ENCODE measurements at regions not wholly inside any gene's neighbourhood (a gene's known extent, or its start where the extent isn't known, plus 50 kb on each side); places are given as distances from the start of the nearest gene placed in this dataset.

DNA sequence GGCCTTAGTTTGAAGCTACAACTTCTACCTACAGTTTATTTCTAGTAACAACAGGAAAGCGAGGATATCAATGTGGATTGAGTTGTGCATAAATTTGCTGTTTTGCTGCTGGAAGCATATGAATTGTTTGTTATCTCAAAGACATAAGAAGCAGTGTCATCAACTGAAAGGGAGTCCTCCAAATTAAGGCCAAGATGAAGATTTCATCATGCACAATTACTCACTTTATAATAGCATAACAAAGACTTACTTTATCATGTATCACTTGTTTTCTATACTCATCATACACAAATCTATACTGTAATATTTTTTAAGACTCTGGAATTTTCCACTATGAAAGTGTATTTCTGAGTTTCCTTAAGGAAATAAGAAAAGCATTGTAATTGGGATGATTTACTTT, 136.1 kb upstream of the FANCL start:
- DNase-seq = no peak
- no peak for ATAC-seq (ENCODE audit: low FRiP score)
- H3K36me3 ChIP-seq (ENCODE audit: control insufficient read depth in 1 of 2, insufficient read depth in 2 of 2, low read length in 1 of 2) = no peaks in the 10 kb centered on the region

GRCh38 chr2:58376592-58376991, 135.5 kb upstream of the FANCL start:
- no peaks in the 10 kb centered on the region for H3K9me3 ChIP-seq (ENCODE audit: control insufficient read depth, low read length)
- DNase-seq = no peak
- intact Hi-C loops (cut with DNase I) = no loop called here
- H3K36me3 ChIP-seq (ENCODE audit: control insufficient read depth in 1 of 2, insufficient read depth in 2 of 2, low read length in 1 of 2) = no peaks in the 10 kb centered on the region
- 81 to 85% methylated on average over 1 of the region's 1 CpG for WGBS, 2 donors
- no peak for ATAC-seq (ENCODE audit: low FRiP score)
- no peaks in the 10 kb centered on the region for H3K4me1 ChIP-seq (ENCODE audit: control insufficient read depth in 1 of 2, insufficient read depth in 2 of 2, low read length in 2 of 2)
- H3K27me3 ChIP-seq (ENCODE audit: control insufficient read depth in 1 of 2, insufficient read depth in 2 of 2, low read length in 1 of 2) = no peaks in the 10 kb centered on the region
- no peak overlapping the region for H3K27ac ChIP-seq (ENCODE audit: low read depth in 1 of 2, low read length in 2 of 2)
- H3K4me3 ChIP-seq (ENCODE audit: low read length in 2 of 2) = no peak overlapping the region

More for the DNA sequence above, 136.1 kb upstream of the FANCL start:
- Histone ChIP-seq H3K27ac (ENCODE audit: low read depth in 1 of 2, low read length in 2 of 2) (no peak overlapping the region), H3K9me3 (ENCODE audit: control insufficient read depth, low read length) (no peaks in the 10 kb centered on the region), H3K4me3 (ENCODE audit: low read length in 2 of 2) (no peak overlapping the region), H3K4me1 (ENCODE audit: control insufficient read depth in 1 of 2, insufficient read depth in 2 of 2, low read length in 2 of 2) (no peaks in the 10 kb centered on the region), H3K27me3 (ENCODE audit: control insufficient read depth in 1 of 2, insufficient read depth in 2 of 2, low read length in 1 of 2) (no peaks in the 10 kb centered on the region)
- WGBS, 2 donors = 88 to 93% methylated on average over 1 of the region's 1 CpG
- intact Hi-C loops (cut with DNase I) = no loop called here

DNA sequence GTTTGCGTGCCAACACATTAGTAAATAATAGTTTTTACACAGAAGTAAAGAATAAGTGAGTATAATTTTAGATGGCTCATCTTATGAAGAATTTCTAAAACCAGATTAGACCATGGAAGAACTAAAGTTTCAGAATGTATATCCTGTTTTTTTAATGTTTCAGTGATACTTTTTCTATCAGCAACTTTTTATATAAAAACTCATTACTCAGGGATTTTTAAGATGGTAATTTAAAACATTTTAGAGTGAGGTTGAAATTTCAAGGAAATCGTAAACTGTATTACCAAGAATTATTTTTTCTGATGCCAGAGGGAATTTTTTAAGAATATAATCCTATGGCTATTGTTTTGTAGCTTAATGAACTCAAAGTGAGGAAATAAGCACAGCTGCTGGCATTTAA, 128.5 kb upstream of the FANCL start:
- WGBS, 2 donors = 85 to 86% methylated on average over 2 of the region's 2 CpGs
- DNase-seq (no peak), ATAC-seq (ENCODE audit: low FRiP score) (no peak)
- H3K27me3 ChIP-seq (ENCODE audit: control insufficient read depth in 1 of 2, insufficient read depth in 2 of 2, low read length in 1 of 2) = no peaks in the 10 kb centered on the region
- H3K4me3 ChIP-seq (ENCODE audit: low read length in 2 of 2) = no peak overlapping the region
- no peaks in the 10 kb centered on the region for H3K9me3 ChIP-seq (ENCODE audit: control insufficient read depth, low read length)
- intact Hi-C loops (cut with DNase I) = no loop called here
- no peaks in the 10 kb centered on the region for H3K4me1 ChIP-seq (ENCODE audit: control insufficient read depth in 1 of 2, insufficient read depth in 2 of 2, low read length in 2 of 2)
- H3K36me3 ChIP-seq (ENCODE audit: control insufficient read depth in 1 of 2, insufficient read depth in 2 of 2, low read length in 1 of 2) = no peaks in the 10 kb centered on the region
- no peak overlapping the region for H3K27ac ChIP-seq (ENCODE audit: low read depth in 1 of 2, low read length in 2 of 2)

- Histone ChIP-seq H3K27me3 (ENCODE audit: control insufficient read depth in 1 of 2, insufficient read depth in 2 of 2, low read length in 1 of 2) (no peaks in the 10 kb centered on the region), H3K4me3 (ENCODE audit: low read length in 2 of 2) (no peak overlapping the region), H3K4me1 (ENCODE audit: control insufficient read depth in 1 of 2, insufficient read depth in 2 of 2, low read length in 2 of 2) (no peaks in the 10 kb centered on the region), H3K27ac (ENCODE audit: low read depth in 1 of 2, low read length in 2 of 2) (no peak overlapping the region), H3K9me3 (ENCODE audit: control insufficient read depth, low read length) (no peaks in the 10 kb centered on the region), H3K36me3 (ENCODE audit: control insufficient read depth in 1 of 2, insufficient read depth in 2 of 2, low read length in 1 of 2) (no peaks in the 10 kb centered on the region)
- 90% methylated on average over 4 of the region's 4 CpGs for WGBS, 2 donors
- ATAC-seq (ENCODE audit: low FRiP score) = no peak
- DNase-seq = no peak
- intact Hi-C loops (cut with DNase I) = no loop called here
Measured at GRCh38 chr2:58364098-58364497, 123.0 kb upstream of the FANCL start.

GRCh38 chr2:58358026-58358425, 116.9 kb upstream of the FANCL start:
- intact Hi-C loops (cut with DNase I) = no loop called here
- WGBS, 2 donors = 39 to 48% methylated on average over 1 of the region's 1 CpG

GRCh38 chr2:58357521-58357920, 116.4 kb upstream of the FANCL start:
- DNase-seq (no peak), ATAC-seq (ENCODE audit: low FRiP score) (no peak)
- 32 to 36% methylated on average over 2 of the region's 2 CpGs for WGBS, 2 donors
- Histone ChIP-seq H3K4me1 (ENCODE audit: control insufficient read depth in 1 of 2, insufficient read depth in 2 of 2, low read length in 2 of 2) (no peaks in the 10 kb centered on the region), H3K4me3 (ENCODE audit: low read length in 2 of 2) (no peak overlapping the region), H3K27ac (ENCODE audit: low read depth in 1 of 2, low read length in 2 of 2) (no peak overlapping the region), H3K27me3 (ENCODE audit: control insufficient read depth in 1 of 2, insufficient read depth in 2 of 2, low read length in 1 of 2) (no peaks in the 10 kb centered on the region), H3K9me3 (ENCODE audit: control insufficient read depth, low read length) (no peaks in the 10 kb centered on the region), H3K36me3 (ENCODE audit: control insufficient read depth in 1 of 2, insufficient read depth in 2 of 2, low read length in 1 of 2) (no peaks in the 10 kb centered on the region)
- intact Hi-C loops (cut with DNase I) = no loop called here

More at GRCh38 chr2:58358026-58358425, 116.9 kb upstream of the FANCL start:
- Histone ChIP-seq H3K27me3 (ENCODE audit: control insufficient read depth in 1 of 2, insufficient read depth in 2 of 2, low read length in 1 of 2) (no peaks in the 10 kb centered on the region), H3K27ac (ENCODE audit: low read depth in 1 of 2, low read length in 2 of 2) (no peak overlapping the region), H3K4me3 (ENCODE audit: low read length in 2 of 2) (no peak overlapping the region), H3K4me1 (ENCODE audit: control insufficient read depth in 1 of 2, insufficient read depth in 2 of 2, low read length in 2 of 2) (no peaks in the 10 kb centered on the region), H3K9me3 (ENCODE audit: control insufficient read depth, low read length) (no peaks in the 10 kb centered on the region), H3K36me3 (ENCODE audit: control insufficient read depth in 1 of 2, insufficient read depth in 2 of 2, low read length in 1 of 2) (no peaks in the 10 kb centered on the region)
- no peak for DNase-seq
- ATAC-seq (ENCODE audit: low FRiP score) = no peak

- no peaks in the 10 kb centered on the region for H3K9me3 ChIP-seq (ENCODE audit: control insufficient read depth, low read length)
- H3K4me1 ChIP-seq (ENCODE audit: control insufficient read depth in 1 of 2, insufficient read depth in 2 of 2, low read length in 2 of 2) = no peaks in the 10 kb centered on the region
- DNase-seq (no peak), ATAC-seq (ENCODE audit: low FRiP score) (no peak)
- H3K27ac ChIP-seq (ENCODE audit: low read depth in 1 of 2, low read length in 2 of 2) = no peak overlapping the region
- WGBS, 2 donors = 77 to 97% methylated on average over 1 of the region's 1 CpG
- intact Hi-C loops (cut with DNase I) = no loop called here
- H3K27me3 ChIP-seq (ENCODE audit: control insufficient read depth in 1 of 2, insufficient read depth in 2 of 2, low read length in 1 of 2) = no peaks in the 10 kb centered on the region
- H3K4me3 ChIP-seq (ENCODE audit: low read length in 2 of 2) = no peak overlapping the region
- no peaks in the 10 kb centered on the region for H3K36me3 ChIP-seq (ENCODE audit: control insufficient read depth in 1 of 2, insufficient read depth in 2 of 2, low read length in 1 of 2)
Measured at GRCh38 chr2:58354230-58354629, 113.1 kb upstream of the FANCL start.

DNA sequence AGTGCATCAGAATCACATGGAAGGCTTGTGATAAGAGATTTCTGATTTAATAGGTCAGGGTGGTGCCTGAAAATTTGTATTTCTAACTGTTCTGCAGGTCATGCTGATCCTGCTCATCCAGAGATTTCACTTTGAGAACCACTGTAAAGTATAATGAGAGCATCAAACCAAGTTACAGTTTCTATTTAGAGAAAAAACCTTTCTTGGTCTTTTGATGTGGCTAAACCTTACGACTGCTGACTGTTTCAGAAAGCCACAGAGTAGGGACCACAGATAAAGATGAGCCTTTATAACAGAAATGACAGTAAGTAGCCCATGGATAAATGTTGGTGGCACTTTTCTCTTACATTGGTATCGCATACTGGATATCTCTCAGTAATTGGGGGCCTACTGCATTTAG, 109.4 kb upstream of the FANCL start:
- intact Hi-C loops (cut with DNase I) = no loop called here
- Histone ChIP-seq H3K36me3 (ENCODE audit: control insufficient read depth in 1 of 2, insufficient read depth in 2 of 2, low read length in 1 of 2) (no peaks in the 10 kb centered on the region), H3K27ac (ENCODE audit: low read depth in 1 of 2, low read length in 2 of 2) (no peak overlapping the region), H3K4me3 (ENCODE audit: low read length in 2 of 2) (no peak overlapping the region), H3K27me3 (ENCODE audit: control insufficient read depth in 1 of 2, insufficient read depth in 2 of 2, low read length in 1 of 2) (no peaks in the 10 kb centered on the region), H3K4me1 (ENCODE audit: control insufficient read depth in 1 of 2, insufficient read depth in 2 of 2, low read length in 2 of 2) (no peaks in the 10 kb centered on the region), H3K9me3 (ENCODE audit: control insufficient read depth, low read length) (no peaks in the 10 kb centered on the region)
- ATAC-seq (ENCODE audit: low FRiP score) (no peak), DNase-seq (no peak)
- WGBS, 2 donors = 81% methylated on average over 2 of the region's 2 CpGs

- no peaks in the 10 kb centered on the region for H3K9me3 ChIP-seq (ENCODE audit: control insufficient read depth, low read length)
- WGBS, 2 donors = 44 to 48% methylated on average over 1 of the region's 1 CpG
- H3K27me3 ChIP-seq (ENCODE audit: control insufficient read depth in 1 of 2, insufficient read depth in 2 of 2, low read length in 1 of 2) = no peaks in the 10 kb centered on the region
- intact Hi-C loops (cut with DNase I) = no loop called here
- no peak for DNase-seq
- no peak overlapping the region for H3K27ac ChIP-seq (ENCODE audit: low read depth in 1 of 2, low read length in 2 of 2)
- ATAC-seq (ENCODE audit: low FRiP score) = no peak
- no peaks in the 10 kb centered on the region for H3K36me3 ChIP-seq (ENCODE audit: control insufficient read depth in 1 of 2, insufficient read depth in 2 of 2, low read length in 1 of 2)
- H3K4me3 ChIP-seq (ENCODE audit: low read length in 2 of 2) = no peak overlapping the region
- H3K4me1 ChIP-seq (ENCODE audit: control insufficient read depth in 1 of 2, insufficient read depth in 2 of 2, low read length in 2 of 2) = no peaks in the 10 kb centered on the region
Measured at GRCh38 chr2:58347810-58348209, 106.7 kb upstream of the FANCL start.
